ENCODE measurements at regions not wholly inside any gene's neighbourhood (a gene's known extent, or its start where the extent isn't known, plus 50 kb on each side); places are given as distances from the start of the nearest gene placed in this dataset.

DNA sequence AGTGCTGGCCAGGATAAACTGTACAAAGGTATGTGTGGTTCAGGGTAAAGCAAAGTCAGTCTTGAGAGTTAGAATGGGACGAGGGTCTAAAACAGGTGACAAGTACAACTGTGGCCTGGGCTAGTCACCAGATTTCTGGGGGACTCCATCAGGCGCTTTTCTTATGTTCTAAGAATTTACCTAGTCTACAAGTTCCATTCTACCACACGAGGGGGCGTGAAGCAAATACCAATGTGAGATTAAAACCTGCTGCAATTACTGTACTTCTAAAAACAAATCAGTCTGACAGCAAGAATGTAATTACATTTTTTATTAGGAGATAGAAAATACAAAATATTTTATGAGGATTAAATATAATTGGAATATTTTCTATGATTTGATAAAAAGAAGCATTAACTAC, 146.5 kb downstream of the ALOX5 start:
- Histone ChIP-seq H3K9me3 (ENCODE audit: control insufficient read depth, insufficient read depth, low read depth, low read length) (no peaks in the 10 kb centered on the region), H3K27ac (ENCODE audit: extremely low read depth, low read depth, low read length) (no peak overlapping the region), H3K4me3 (ENCODE audit: low read depth, low read length) (no peak overlapping the region), H3K36me3 (ENCODE audit: control insufficient read depth in 2 of 2, insufficient read depth in 1 of 2, low read length in 2 of 2) (no peaks in the 10 kb centered on the region), H3K4me1 (ENCODE audit: control insufficient read depth, insufficient read depth, low read length) (no peaks in the 10 kb centered on the region)
- ChIA-PET POLR2A (no interaction called here), CTCF (no interaction called here)
- no peak for TF ChIP-seq ZNF837 (tag by site-specific recombination; IDR thresholded peaks at IDR 0.05)
- TF ChIP-seq ZBTB21 (tag by site-specific recombination; IDR thresholded peaks at IDR 0.05): no peak
- no peak for TF ChIP-seq ZNF701 (tag by site-specific recombination; IDR thresholded peaks at IDR 0.05)
- no peak for TF ChIP-seq ZNF184 (tag by site-specific recombination; IDR thresholded peaks at IDR 0.05)
- TF ChIP-seq KLF1 (tag by site-specific recombination; IDR thresholded peaks at IDR 0.05): no peak
- TF ChIP-seq ZNF555 (tag by site-specific recombination; conservative IDR thresholded peaks at IDR 0.05): no peak
- no peak for TF ChIP-seq ZEB2 (tag by site-specific recombination; IDR thresholded peaks at IDR 0.05)
- TF ChIP-seq ZNF544 (tag by site-specific recombination; IDR thresholded peaks at IDR 0.05): no peak
- TF ChIP-seq RBAK (tag by site-specific recombination; IDR thresholded peaks at IDR 0.05): no peak

DNA sequence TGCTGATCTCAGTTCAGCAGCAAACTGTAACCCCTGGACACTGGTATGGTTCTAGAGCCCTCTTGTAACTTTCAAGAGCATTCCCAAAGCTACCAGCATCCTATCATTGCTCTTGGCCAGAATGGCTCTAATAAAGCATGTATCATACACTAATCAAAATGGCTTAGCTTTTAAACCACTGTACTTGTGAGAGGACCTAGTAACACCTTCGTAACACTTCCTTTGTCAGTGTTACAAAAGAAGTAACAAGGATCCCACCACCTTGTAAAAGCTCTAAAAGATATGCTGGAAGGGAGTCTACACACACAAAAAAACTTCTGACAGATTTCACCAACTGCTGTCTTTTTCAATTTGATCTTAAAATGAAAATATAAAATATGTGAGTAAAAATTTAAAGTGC, 144.7 kb downstream of the ALOX5 start:
- ChIA-PET POLR2A (no interaction called here), CTCF (no interaction called here)
- H3K4me1 ChIP-seq (ENCODE audit: control insufficient read depth, insufficient read depth, low read length): peaks cover 3% of the 10 kb centered on the region; the same call in 1 of the 2 replicates
- TF ChIP-seq ZFP3 (tag by site-specific recombination; IDR thresholded peaks at IDR 0.05; ENCODE audit: low read depth) (no peak), MZF1 (tag by site-specific recombination; IDR thresholded peaks at IDR 0.05; ENCODE audit: borderline replicate concordance) (no peak), ZNF239 (tag by site-specific recombination; IDR thresholded peaks at IDR 0.05) (no peak), SP2 (tag by site-specific recombination; IDR thresholded peaks at IDR 0.05) (no peak)
- TF ChIP-seq, protein P1, sequence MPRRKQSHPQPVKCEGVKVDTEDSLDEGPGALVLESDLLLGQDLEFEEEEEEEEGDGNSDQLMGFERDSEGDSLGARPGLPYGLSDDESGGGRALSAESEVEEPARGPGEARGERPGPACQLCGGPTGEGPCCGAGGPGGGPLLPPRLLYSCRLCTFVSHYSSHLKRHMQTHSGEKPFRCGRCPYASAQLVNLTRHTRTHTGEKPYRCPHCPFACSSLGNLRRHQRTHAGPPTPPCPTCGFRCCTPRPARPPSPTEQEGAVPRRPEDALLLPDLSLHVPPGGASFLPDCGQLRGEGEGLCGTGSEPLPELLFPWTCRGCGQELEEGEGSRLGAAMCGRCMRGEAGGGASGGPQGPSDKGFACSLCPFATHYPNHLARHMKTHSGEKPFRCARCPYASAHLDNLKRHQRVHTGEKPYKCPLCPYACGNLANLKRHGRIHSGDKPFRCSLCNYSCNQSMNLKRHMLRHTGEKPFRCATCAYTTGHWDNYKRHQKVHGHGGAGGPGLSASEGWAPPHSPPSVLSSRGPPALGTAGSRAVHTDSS (tag by site-specific recombination; IDR thresholded peaks at IDR 0.05): no peak
- TF ChIP-seq, protein P2, sequence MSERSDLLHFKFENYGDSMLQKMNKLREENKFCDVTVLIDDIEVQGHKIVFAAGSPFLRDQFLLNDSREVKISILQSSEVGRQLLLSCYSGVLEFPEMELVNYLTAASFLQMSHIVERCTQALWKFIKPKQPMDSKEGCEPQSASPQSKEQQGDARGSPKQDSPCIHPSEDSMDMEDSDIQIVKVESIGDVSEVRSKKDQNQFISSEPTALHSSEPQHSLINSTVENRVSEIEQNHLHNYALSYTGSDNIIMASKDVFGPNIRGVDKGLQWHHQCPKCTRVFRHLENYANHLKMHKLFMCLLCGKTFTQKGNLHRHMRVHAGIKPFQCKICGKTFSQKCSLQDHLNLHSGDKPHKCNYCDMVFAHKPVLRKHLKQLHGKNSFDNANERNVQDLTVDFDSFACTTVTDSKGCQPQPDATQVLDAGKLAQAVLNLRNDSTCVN (tag by site-specific recombination; optimal IDR thresholded peaks at IDR 0.05): no peak
- H3K9me3 ChIP-seq (ENCODE audit: control insufficient read depth, insufficient read depth, low read depth, low read length): no peaks in the 10 kb centered on the region
- no peaks in the 10 kb centered on the region for H3K36me3 ChIP-seq (ENCODE audit: control insufficient read depth in 2 of 2, insufficient read depth in 1 of 2, low read length in 2 of 2)
- H3K4me3 ChIP-seq (ENCODE audit: low read depth, low read length): no peak overlapping the region
- no peak overlapping the region for H3K27ac ChIP-seq (ENCODE audit: extremely low read depth, low read depth, low read length)

DNA sequence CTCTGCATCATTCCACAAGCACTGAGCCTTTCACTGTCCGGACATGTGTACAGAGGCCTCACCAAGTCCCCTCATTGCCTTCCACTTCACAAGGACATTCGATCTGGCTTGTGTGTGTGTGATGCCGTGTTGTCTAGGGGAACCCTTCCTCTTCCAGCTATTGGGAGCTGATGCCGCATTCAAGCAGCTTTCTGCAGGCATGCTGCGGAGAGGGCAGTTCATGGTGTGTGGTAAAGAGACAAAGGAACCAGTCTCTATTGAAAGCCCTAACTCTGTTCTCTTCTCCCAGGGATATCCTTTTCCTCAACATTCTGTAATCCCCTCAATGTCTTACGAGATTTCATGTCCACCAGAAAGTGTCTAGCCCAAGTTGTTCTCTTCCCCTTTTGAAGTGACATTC, 141.6 kb downstream of the ALOX5 start:
- no peaks in the 10 kb centered on the region for H3K9me3 ChIP-seq (ENCODE audit: control insufficient read depth, insufficient read depth, low read depth, low read length)
- ChIA-PET CTCF (no interaction called here), POLR2A (no interaction called here)
- H3K4me1 ChIP-seq (ENCODE audit: control insufficient read depth, insufficient read depth, low read length): peaks cover 3% of the 10 kb centered on the region; the same call in 1 of the 2 replicates
- H3K4me3 ChIP-seq (ENCODE audit: low read depth, low read length): no peak overlapping the region
- TF ChIP-seq ZNF211 (tag by site-specific recombination; IDR thresholded peaks at IDR 0.05; ENCODE audit: low read depth): no peak
- no peak for TF ChIP-seq ZNF37A (tag by site-specific recombination; IDR thresholded peaks at IDR 0.05)
- no peak for TF ChIP-seq ZNF561 (tag by site-specific recombination; IDR thresholded peaks at IDR 0.05; ENCODE audit: borderline replicate concordance)
- TF ChIP-seq ZNF837 (tag by site-specific recombination; IDR thresholded peaks at IDR 0.05): no peak
- TF ChIP-seq, protein P3, sequence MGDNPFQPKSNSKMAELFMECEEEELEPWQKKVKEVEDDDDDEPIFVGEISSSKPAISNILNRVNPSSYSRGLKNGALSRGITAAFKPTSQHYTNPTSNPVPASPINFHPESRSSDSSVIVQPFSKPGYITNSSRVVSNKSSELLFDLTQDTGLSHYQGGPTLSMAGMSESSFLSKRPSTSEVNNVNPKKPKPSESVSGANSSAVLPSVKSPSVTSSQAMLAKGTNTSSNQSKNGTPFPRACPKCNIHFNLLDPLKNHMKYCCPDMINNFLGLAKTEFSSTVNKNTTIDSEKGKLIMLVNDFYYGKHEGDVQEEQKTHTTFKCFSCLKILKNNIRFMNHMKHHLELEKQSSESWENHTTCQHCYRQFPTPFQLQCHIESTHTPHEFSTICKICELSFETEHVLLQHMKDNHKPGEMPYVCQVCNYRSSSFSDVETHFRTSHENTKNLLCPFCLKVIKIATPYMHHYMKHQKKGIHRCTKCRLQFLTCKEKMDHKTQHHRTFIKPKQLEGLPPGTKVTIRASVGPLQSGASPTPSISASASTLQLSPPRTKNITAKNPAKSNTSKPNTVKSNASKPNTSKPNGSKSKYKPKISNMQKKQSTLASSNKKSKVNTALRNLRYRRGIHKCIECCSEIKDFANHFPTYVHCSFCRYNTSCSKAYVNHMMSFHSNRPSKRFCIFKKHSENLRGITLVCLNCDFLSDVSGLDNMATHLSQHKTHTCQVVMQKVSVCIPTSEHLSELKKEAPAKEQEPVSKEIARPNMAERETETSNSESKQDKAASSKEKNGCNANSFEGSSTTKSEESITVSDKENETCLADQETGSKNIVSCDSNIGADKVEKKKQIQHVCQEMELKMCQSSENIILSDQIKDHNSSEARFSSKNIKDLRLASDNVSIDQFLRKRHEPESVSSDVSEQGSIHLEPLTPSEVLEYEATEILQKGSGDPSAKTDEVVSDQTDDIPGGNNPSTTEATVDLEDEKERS (tag by site-specific recombination; IDR thresholded peaks at IDR 0.05): no peak
- TF ChIP-seq ZNF19 (tag by site-specific recombination; IDR thresholded peaks at IDR 0.05; ENCODE audit: low read depth): no peak
- TF ChIP-seq IKZF3 (tag by site-specific recombination; IDR thresholded peaks at IDR 0.05): no peak
- no peak for TF ChIP-seq ZNF521 (tag by site-specific recombination; IDR thresholded peaks at IDR 0.05)
- H3K27ac ChIP-seq (ENCODE audit: extremely low read depth, low read depth, low read length): no peak overlapping the region
- no peaks in the 10 kb centered on the region for H3K36me3 ChIP-seq (ENCODE audit: control insufficient read depth in 2 of 2, insufficient read depth in 1 of 2, low read length in 2 of 2)

All from HEK293 (cell line).